ENCODE measurements at regions not wholly inside any gene's neighbourhood (a gene's known extent, or its start where the extent isn't known, plus 50 kb on each side); places are given as distances from the start of the nearest gene placed in this dataset.
A peak's percentile ranks its signal among the peaks of the same experiment; 100 is the strongest.

DNA sequence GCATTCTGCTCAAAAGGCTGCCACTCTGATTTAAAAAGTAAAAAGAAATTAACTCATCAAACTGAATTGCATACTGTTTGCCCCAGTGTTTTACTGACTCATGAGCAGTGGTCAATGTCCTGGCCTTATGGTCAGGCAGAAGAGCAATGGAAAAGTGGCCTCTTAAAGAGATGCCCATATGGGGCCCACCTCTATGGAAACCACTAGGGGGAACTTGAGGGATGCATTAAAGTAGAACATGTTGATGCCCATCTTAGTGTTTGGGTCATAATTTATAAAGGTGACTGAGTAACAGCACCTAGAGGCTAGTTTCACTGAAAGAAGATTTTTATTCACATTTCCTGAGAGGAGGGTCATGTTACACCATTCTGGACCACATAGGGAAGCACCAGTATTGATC is 66.5 kb upstream of the RNU6-1 start:
- Histone ChIP-seq H3K4me2 (no peak overlapping the region), H3K9me3 (replicated peaks in 1 of 11) (peaks cover 23 to 29% (median 25%) of the 10 kb centered on the region in 11 experiments), H3K4me1 (no peaks in the 10 kb centered on the region), H3K27ac (no peak overlapping the region), H3K4me3 (no peak overlapping the region), H3K9ac (no peak overlapping the region), H3K36me3 (peaks cover 0 to 6% (median 0%) of the 10 kb centered on the region in 11 experiments; a peak in 1 of 22 replicates), H4K20me1 (no peaks in the 10 kb centered on the region), H3K27me3 (no peaks in the 10 kb centered on the region)
- TF ChIP-seq Cebpa-rat (IDR thresholded peaks at IDR 0.05) = no peak

GRCh38 chr15:67907184-67907723 is 67.4 kb upstream of the RNU6-1 start:
- Histone ChIP-seq H3K4me2 (no peak overlapping the region), H3K9me3 (replicated peaks in 1 of 11) (peaks cover 23 to 31% (median 27%) of the 10 kb centered on the region in 11 experiments), H3K27ac (no peak overlapping the region), H4K20me1 (no peaks in the 10 kb centered on the region), H3K4me1 (no peaks in the 10 kb centered on the region), H3K36me3 (peaks cover 0 to 6% (median 0%) of the 10 kb centered on the region in 11 experiments; a peak in 1 of 22 replicates), H3K27me3 (no peaks in the 10 kb centered on the region), H3K9ac (no peak overlapping the region), H3K4me3 (no peak overlapping the region)
- no peak for TF ChIP-seq Cebpa-rat (IDR thresholded peaks at IDR 0.05)

GRCh38 chr15:67908756-67909155 is 68.9 kb upstream of the RNU6-1 start:
- no peak overlapping the region for H3K9ac ChIP-seq
- no peak overlapping the region for H3K4me3 ChIP-seq
- no peak overlapping the region for H3K27ac ChIP-seq
- H3K27me3 ChIP-seq = no peaks in the 10 kb centered on the region
- H3K9me3 ChIP-seq (replicated peaks in 1 of 11) = peaks cover 24 to 32% (median 27%) of the 10 kb centered on the region in 11 experiments
- H3K4me1 ChIP-seq = no peaks in the 10 kb centered on the region
- TF ChIP-seq Cebpa-rat (IDR thresholded peaks at IDR 0.05) = no peak
- peaks cover 0 to 6% (median 0%) of the 10 kb centered on the region in 11 experiments; a peak in 1 of 22 replicates for H3K36me3 ChIP-seq
- H3K4me2 ChIP-seq = no peak overlapping the region
- H4K20me1 ChIP-seq = no peaks in the 10 kb centered on the region

GRCh38 chr15:67911727-67912126 is 71.9 kb upstream of the RNU6-1 start:
- Histone ChIP-seq H3K4me1 (peaks cover 0 to 7% (median 5%) of the 10 kb centered on the region in 10 experiments; a peak in 4 of 20 replicates), H3K9ac (no peak overlapping the region), H3K36me3 (peaks cover 0 to 6% (median 0%) of the 10 kb centered on the region in 11 experiments; a peak in 1 of 22 replicates), H3K4me2 (no peak overlapping the region), H4K20me1 (no peaks in the 10 kb centered on the region), H3K27me3 (no peaks in the 10 kb centered on the region), H3K9me3 (replicated peaks in 1 of 11) (peaks cover 24 to 38% (median 30%) of the 10 kb centered on the region in 11 experiments), H3K27ac (no peak overlapping the region), H3K4me3 (no peak overlapping the region)
- TF ChIP-seq Cebpa-rat (IDR thresholded peaks at IDR 0.05) = no peak

DNA sequence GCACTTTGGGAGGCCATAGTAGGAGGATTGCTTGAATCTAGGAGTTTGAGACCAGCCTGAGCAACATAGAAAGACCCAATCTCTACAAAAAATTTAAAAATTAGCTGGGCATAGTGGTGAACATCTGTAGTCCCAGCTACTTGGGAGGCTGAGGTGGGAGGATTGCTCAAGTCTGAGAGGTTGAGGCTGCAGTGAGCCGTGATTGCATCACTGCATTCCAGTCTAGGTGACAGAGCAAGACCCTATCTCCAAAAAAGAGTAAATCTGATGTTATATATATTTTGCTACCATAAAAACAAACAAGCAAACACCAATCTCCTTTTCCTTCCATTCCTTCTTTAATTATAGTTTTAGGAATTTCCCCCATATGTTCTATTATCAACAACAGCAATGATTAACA is 74.2 kb upstream of the RNU6-1 start:
- Histone ChIP-seq H3K9ac (no peak overlapping the region), H3K4me3 (no peak overlapping the region), H4K20me1 (no peaks in the 10 kb centered on the region), H3K27ac (no peak overlapping the region), H3K36me3 (peaks cover 0 to 9% (median 0%) of the 10 kb centered on the region in 11 experiments; a peak in 3 of 22 replicates), H3K9me3 (replicated peaks in 1 of 11) (peaks cover 35 to 55% (median 50%) of the 10 kb centered on the region in 11 experiments), H3K27me3 (no peaks in the 10 kb centered on the region), H3K4me2 (no peak overlapping the region; a peak in 1 of 22 replicates), H3K4me1 (peaks cover 0 to 7% (median 5%) of the 10 kb centered on the region in 10 experiments; a peak in 4 of 20 replicates)
- TF ChIP-seq Cebpa-rat (IDR thresholded peaks at IDR 0.05) = no peak

GRCh38 chr15:67914537-67915460 is 75.0 kb upstream of the RNU6-1 start:
- TF ChIP-seq Cebpa-rat (IDR thresholded peaks at IDR 0.05) = no peak
- Histone ChIP-seq H3K9me3 (replicated peaks in 1 of 11) (peaks cover 35 to 55% (median 50%) of the 10 kb centered on the region in 11 experiments), H3K27me3 (no peaks in the 10 kb centered on the region), H3K27ac (no peak overlapping the region), H3K4me3 (no peak overlapping the region), H3K4me2 (peak overlapping the region in 5 of 11 experiments; percentile 0 to 15 (median 8); a peak in 5 of 22 replicates), H4K20me1 (no peaks in the 10 kb centered on the region), H3K4me1 (peaks cover 0 to 7% (median 5%) of the 10 kb centered on the region in 10 experiments; a peak in 4 of 20 replicates), H3K9ac (no peak overlapping the region), H3K36me3 (peaks cover 0 to 7% (median 0%) of the 10 kb centered on the region in 11 experiments; a peak in 4 of 22 replicates)

DNA sequence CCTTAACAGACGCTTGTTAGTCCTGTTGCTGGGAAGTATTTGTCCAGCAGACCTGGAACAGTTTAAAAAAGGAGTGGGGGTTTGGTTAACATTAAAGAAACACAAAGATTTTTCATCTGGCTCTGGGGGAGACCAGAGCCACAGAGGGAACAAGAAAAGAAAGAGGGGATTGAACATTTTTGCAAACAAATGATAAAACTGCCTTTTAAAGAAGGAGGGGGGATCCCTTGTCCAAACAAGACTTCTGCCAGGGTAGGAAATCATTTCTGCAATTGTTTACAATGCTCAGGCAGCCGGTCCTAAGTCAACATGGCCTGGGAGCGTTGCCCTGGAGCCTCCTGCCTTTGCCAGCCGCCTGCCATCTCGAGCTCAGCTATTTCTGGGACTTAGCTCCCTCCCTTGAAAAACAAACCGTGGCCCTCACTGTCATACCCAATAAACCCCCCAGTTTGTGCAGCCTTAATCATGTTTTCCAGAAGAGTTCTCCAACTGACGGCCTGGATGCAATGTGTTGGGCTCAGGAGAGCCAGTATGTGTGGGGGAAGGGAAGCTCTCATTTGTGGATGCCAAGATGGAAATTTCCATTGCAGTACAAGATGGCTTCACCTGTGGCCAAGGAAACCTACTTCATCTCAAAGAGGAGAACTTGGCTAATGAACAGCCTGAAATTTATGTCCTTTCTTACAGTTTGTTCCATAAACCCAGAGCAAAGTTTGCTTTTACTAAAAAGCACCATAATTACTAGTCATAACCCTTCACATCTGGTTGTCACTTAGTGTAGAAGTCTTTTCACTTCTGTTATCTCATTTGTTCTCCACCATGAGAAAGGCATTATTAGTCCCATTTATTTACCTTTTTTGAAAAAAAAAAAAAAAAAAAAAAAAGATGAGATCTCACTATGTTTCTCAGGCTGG is 75.9 kb upstream of the RNU6-1 start:
- H3K9me3 ChIP-seq (replicated peaks in 1 of 11) = peaks cover 34 to 52% (median 46%) of the 10 kb centered on the region in 11 experiments
- H3K4me3 ChIP-seq = no peak overlapping the region
- TF ChIP-seq Cebpa-rat (IDR thresholded peaks at IDR 0.05) = no peak
- H3K4me2 ChIP-seq = no peak overlapping the region
- H4K20me1 ChIP-seq = no peaks in the 10 kb centered on the region
- no peak overlapping the region for H3K27ac ChIP-seq
- no peaks in the 10 kb centered on the region for H3K27me3 ChIP-seq
- H3K36me3 ChIP-seq = peaks cover 0 to 7% (median 0%) of the 10 kb centered on the region in 11 experiments; a peak in 3 of 22 replicates
- peaks cover 0 to 7% (median 5%) of the 10 kb centered on the region in 10 experiments; a peak in 4 of 20 replicates for H3K4me1 ChIP-seq
- no peak overlapping the region for H3K9ac ChIP-seq

DNA sequence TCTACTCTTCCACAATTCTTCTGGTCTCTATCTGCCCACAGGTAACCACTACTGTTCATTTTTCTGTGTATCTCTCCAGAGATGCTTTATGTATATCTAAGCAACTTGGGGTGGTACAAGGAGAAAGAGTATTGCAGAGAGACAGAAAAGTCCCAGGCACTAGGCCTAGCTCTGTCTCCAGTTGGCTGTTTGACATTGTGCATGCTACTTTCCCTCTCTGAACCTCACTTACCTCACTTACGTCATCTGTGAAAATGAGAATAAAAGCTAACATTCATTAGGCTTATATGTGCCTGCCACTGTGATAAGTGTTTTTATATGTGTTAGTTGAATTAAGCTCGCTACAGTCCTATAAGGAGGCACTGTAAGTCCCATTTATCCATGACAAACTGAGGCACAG is 76.7 kb upstream of the RNU6-1 start:
- Histone ChIP-seq H3K4me2 (no peak overlapping the region), H3K36me3 (peaks cover 0 to 7% (median 0%) of the 10 kb centered on the region in 11 experiments; a peak in 3 of 22 replicates), H3K4me1 (peaks cover 0 to 7% (median 5%) of the 10 kb centered on the region in 10 experiments; a peak in 4 of 20 replicates), H3K9me3 (replicated peaks in 1 of 11) (peaks cover 26 to 50% (median 38%) of the 10 kb centered on the region in 11 experiments), H3K9ac (no peak overlapping the region), H4K20me1 (no peaks in the 10 kb centered on the region), H3K27me3 (no peaks in the 10 kb centered on the region), H3K27ac (no peak overlapping the region), H3K4me3 (no peak overlapping the region)
- TF ChIP-seq Cebpa-rat (IDR thresholded peaks at IDR 0.05) = no peak

All from BLaER1 treated with 17β-estradiol and CSF1 and Interleukin-3, amounts not matched to agents 10 nM and 100 nM (cell line).